ENCODE measurements at regions not wholly inside any gene's neighbourhood (a gene's known extent, or its start where the extent isn't known, plus 50 kb on each side); places are given as distances from the start of the nearest gene placed in this dataset.

DNA sequence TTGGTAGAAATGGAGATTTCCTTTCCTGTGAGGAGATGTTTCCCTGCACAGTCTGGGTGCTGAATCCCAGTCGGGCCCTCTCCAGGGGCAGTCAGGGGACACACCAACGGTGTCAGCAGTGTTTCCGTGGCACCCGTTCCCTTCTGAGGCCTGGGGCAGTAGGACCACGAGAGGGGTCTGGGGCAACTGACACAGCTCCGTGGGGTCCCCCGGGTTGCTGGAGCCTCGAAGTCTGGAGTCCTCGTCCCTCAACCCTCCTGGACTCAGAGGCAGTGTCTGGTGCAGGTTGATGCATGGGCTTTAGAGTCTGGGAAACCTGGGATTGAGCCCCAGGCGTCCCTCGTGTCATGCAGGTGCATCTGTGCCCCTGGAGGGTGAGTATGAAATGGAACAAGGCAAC lies 327.3 kb downstream of the ADGRD1 start:
- Histone ChIP-seq H3K4me2 (ENCODE audit: control insufficient read depth, extremely low read depth, insufficient read depth, low read depth, low read length) (no peak overlapping the region), H3K4me1 (ENCODE audit: control insufficient read depth, extremely low read depth, insufficient read depth, low read length) (no peaks in the 10 kb centered on the region), H4K20me1 (ENCODE audit: control insufficient read depth, extremely low read depth, insufficient read depth, low read length) (no peaks in the 10 kb centered on the region), H3K27me3 (ENCODE audit: control insufficient read depth, extremely low read depth, insufficient read depth, low read length) (no peaks in the 10 kb centered on the region), H2AFZ (ENCODE audit: control insufficient read depth, low read length) (no peak overlapping the region), H3K9me1 (ENCODE audit: control insufficient read depth, extremely low read depth, insufficient read depth, low read length) (no peaks in the 10 kb centered on the region), H3K27ac (ENCODE audit: control insufficient read depth, insufficient read depth, low read length) (no peak overlapping the region), H3K36me3 (ENCODE audit: control insufficient read depth in 2 of 2, extremely low read depth in 1 of 2, insufficient read depth in 2 of 2, low read length in 2 of 2) (no peaks in the 10 kb centered on the region), H3K9me3 (ENCODE audit: control insufficient read depth, low read depth, low read length) (peaks cover 2% of the 10 kb centered on the region), H3K79me2 (ENCODE audit: control insufficient read depth, insufficient read depth, low read length) (no peaks in the 10 kb centered on the region), H3K9ac (ENCODE audit: control insufficient read depth, extremely low read depth, insufficient read depth, low read length) (no peak overlapping the region), H3K4me3 (ENCODE audit: control insufficient read depth in 2 of 3, extremely low read depth in 1 of 3, insufficient read depth in 2 of 3, low read depth in 1 of 3, low read length in 3 of 3) (no peak overlapping the region)
- no peak for TF ChIP-seq EZH2 (IDR thresholded peaks at IDR 0.05; ENCODE audit: low read length)
- DNase-seq (ENCODE audit: low read depth, low spot score) (no peak), FAIRE-seq (no peak)
- dilution Hi-C loops (cut with MboI; ENCODE audit: extremely low pct_ligation_motif_present, low sequenced_read_pairs), result no loop called here

DNA sequence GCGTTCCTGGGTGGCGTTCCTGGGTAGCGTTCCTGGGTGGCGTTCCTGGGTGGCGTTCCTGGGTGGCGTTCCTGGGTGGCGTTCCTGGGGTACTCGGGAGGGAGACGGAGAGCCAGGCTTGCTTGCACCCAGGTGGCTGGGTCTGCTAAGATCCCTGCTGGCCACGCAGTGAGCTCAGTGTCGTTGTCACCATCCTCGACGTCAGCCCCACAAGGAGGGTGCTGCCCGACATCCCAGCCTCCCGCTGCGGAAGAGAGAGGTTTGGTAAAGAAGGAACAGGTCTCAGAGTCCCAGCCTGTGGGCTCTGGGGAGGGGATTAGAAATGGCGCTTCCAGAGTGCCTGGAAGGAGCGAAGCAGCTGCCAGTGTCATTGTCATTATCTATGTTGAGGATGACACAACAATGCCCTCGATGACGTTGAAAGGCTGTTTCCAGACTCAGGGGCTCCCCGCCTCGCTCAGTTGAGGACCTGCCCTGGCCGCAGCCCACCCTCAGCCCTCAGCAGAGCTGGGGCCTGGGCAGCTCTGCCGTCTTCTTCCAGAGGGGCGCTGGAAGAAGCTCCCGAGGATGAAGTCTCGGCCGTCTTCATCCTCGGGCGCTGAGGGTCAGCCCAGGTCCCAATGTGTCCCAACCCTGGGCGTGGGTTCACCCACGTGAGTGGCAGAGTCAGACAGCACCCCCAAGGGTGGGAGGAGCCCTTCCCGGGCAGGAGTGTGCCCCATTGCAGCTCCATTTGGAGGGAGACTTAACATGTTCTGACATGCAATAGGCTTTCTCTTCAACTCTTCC lies 328.8 kb downstream of the ADGRD1 start:
- Histone ChIP-seq H3K9ac (ENCODE audit: control insufficient read depth, extremely low read depth, insufficient read depth, low read length) (no peak overlapping the region), H3K4me3 (ENCODE audit: control insufficient read depth in 2 of 3, extremely low read depth in 1 of 3, insufficient read depth in 2 of 3, low read depth in 1 of 3, low read length in 3 of 3) (no peak overlapping the region), H3K27ac (ENCODE audit: control insufficient read depth, insufficient read depth, low read length) (no peak overlapping the region), H2AFZ (ENCODE audit: control insufficient read depth, low read length) (no peak overlapping the region), H3K27me3 (ENCODE audit: control insufficient read depth, extremely low read depth, insufficient read depth, low read length) (no peaks in the 10 kb centered on the region), H3K9me3 (ENCODE audit: control insufficient read depth, low read depth, low read length) (peaks cover 3% of the 10 kb centered on the region), H3K4me2 (ENCODE audit: control insufficient read depth, extremely low read depth, insufficient read depth, low read depth, low read length) (no peak overlapping the region), H3K36me3 (ENCODE audit: control insufficient read depth in 2 of 2, extremely low read depth in 1 of 2, insufficient read depth in 2 of 2, low read length in 2 of 2) (no peaks in the 10 kb centered on the region), H3K79me2 (ENCODE audit: control insufficient read depth, insufficient read depth, low read length) (no peaks in the 10 kb centered on the region), H3K4me1 (ENCODE audit: control insufficient read depth, extremely low read depth, insufficient read depth, low read length) (no peaks in the 10 kb centered on the region), H3K9me1 (ENCODE audit: control insufficient read depth, extremely low read depth, insufficient read depth, low read length) (no peaks in the 10 kb centered on the region), H4K20me1 (ENCODE audit: control insufficient read depth, extremely low read depth, insufficient read depth, low read length) (no peaks in the 10 kb centered on the region)
- FAIRE-seq (no peak), DNase-seq (ENCODE audit: low read depth, low spot score) (no peak)
- dilution Hi-C loops (cut with MboI; ENCODE audit: extremely low pct_ligation_motif_present, low sequenced_read_pairs), result no loop called here
- no peak for TF ChIP-seq CTCF (optimal IDR thresholded peaks at IDR 0.05 in 1 of 3, IDR thresholded peaks at IDR 0.05 in 1 of 3, conservative IDR thresholded peaks at IDR 0.05 in 1 of 3; ENCODE audit: extremely low read depth in 1 of 3, insufficient read depth in 2 of 3, low read length in 3 of 3)
- TF ChIP-seq EZH2 (IDR thresholded peaks at IDR 0.05; ENCODE audit: low read length), result no peak

All from keratinocyte (primary cell).